Neuronal stem cell (in vitro differentiated cells): ENCODE measurements at regions not wholly inside any gene's neighbourhood (a gene's known extent, or its start where the extent isn't known, plus 50 kb on each side); places are given as distances from the start of the nearest gene placed in this dataset.

ENCODE experiments used
- DNase-seq: peaks from one replicate; pipeline ENCODE4 v3.0.0-alpha.2; 2013; ENCODE audit warnings: low spot score
- H2AFZ ChIP-seq: one replicate; pipeline ENCODE4 v1.6.1; 2013; ENCODE audit warnings: mild to moderate bottlenecking, low read length, inconsistent platforms
- H2AK5ac ChIP-seq: 2 replicates; pipeline ENCODE4 v1.6.1; 2013; ENCODE audit warnings: low read depth, mild to moderate bottlenecking, inconsistent platforms, low read length, moderate library complexity, mixed read lengths
- H2BK120ac ChIP-seq: 2 replicates; pipeline ENCODE4 v1.6.1; 2013; ENCODE audit warnings: low read depth, mild to moderate bottlenecking, inconsistent platforms, low read length, moderate library complexity, mixed read lengths
- H2BK12ac ChIP-seq: one replicate; pipeline ENCODE4 v1.6.1; 2013; ENCODE audit warnings: low read length, inconsistent platforms
- H2BK15ac ChIP-seq: 2 replicates; pipeline ENCODE4 v1.6.1; 2013; ENCODE audit warnings: mild to moderate bottlenecking, low read length, inconsistent platforms, mixed read lengths
- H2BK5ac ChIP-seq: one replicate; pipeline ENCODE4 v1.6.1; 2013; ENCODE audit warnings: inconsistent platforms, mild to moderate bottlenecking, low read length, moderate library complexity
- H3K14ac ChIP-seq: one replicate; pipeline ENCODE4 v1.6.1; 2013; ENCODE audit warnings: low read length, inconsistent platforms
- H3K18ac ChIP-seq: 2 replicates; pipeline ENCODE4 v1.6.1; 2013; ENCODE audit warnings: low read length, inconsistent platforms
- H3K23ac ChIP-seq: 2 replicates; pipeline ENCODE4 v1.6.1; 2013; ENCODE audit warnings: low read depth, mild to moderate bottlenecking, mixed read lengths, low read length, inconsistent platforms; ENCODE audit not compliant: poor library complexity
- H3K27ac ChIP-seq: replicated peaks from 3 replicates; pipeline ENCODE4 v1.5.1; 2013; ENCODE audit warnings: low read length, inconsistent platforms
- H3K27me3 ChIP-seq, 3 experiments: 2 replicates each; pipeline ENCODE4 v1.6.1; 2013; ENCODE audit warnings: low read length in 3 of 3, mild to moderate bottlenecking in 2 of 3, inconsistent platforms in 1 of 3, low read depth in 1 of 3, mixed read lengths in 1 of 3, moderate library complexity in 1 of 3; ENCODE audit not compliant: control insufficient read depth in 3 of 3, insufficient read depth in 3 of 3
- H3K36me3 ChIP-seq, 2 donors: replicated peaks in 1 of 2; 2 replicates each; pipeline ENCODE4 v1.6.1; 2013; ENCODE audit warnings: low read length in 2 of 2; ENCODE audit not compliant: control insufficient read depth in 2 of 2, insufficient read depth in 2 of 2
- H3K4ac ChIP-seq: 2 replicates; pipeline ENCODE4 v1.6.1; 2013; ENCODE audit warnings: inconsistent platforms, mild to moderate bottlenecking, low read length, moderate library complexity
- H3K4me1 ChIP-seq, 2 donors: 1 replicate in 1 of 2; 2 replicates in 1 of 2; pipeline ENCODE4 v1.6.1; 2013; ENCODE audit warnings: low read length in 2 of 2, low read depth in 1 of 2; ENCODE audit not compliant: control insufficient read depth in 2 of 2, insufficient read depth in 1 of 2
- H3K4me2 ChIP-seq: one replicate; pipeline ENCODE4 v1.6.1; 2013; ENCODE audit warnings: mild to moderate bottlenecking, low read length, inconsistent platforms; ENCODE audit not compliant: insufficient read depth, poor library complexity, severe bottlenecking
- H3K4me3 ChIP-seq, 2 donors: 2 replicates each; pipeline ENCODE4 v1.5.1; 2013; ENCODE audit warnings: low read length in 2 of 2, mild to moderate bottlenecking in 2 of 2, inconsistent platforms in 1 of 2, moderate library complexity in 1 of 2
- H3K79me1 ChIP-seq: one replicate; pipeline ENCODE4 v1.6.1; 2013; ENCODE audit warnings: low read depth, mild to moderate bottlenecking, inconsistent platforms, low read length, moderate library complexity
- H3K9ac ChIP-seq: one replicate; pipeline ENCODE4 v1.6.1; 2013; ENCODE audit warnings: mild to moderate bottlenecking, low read depth, low read length, inconsistent platforms; ENCODE audit not compliant: poor library complexity
- H3K9me3 ChIP-seq, 2 donors: replicated peaks in 1 of 2; 2 replicates each; pipeline versions ENCODE3 to v1.6.1; 2013; ENCODE audit warnings: low read length in 2 of 2, mild to moderate bottlenecking in 2 of 2, inconsistent platforms in 1 of 2, low read depth in 1 of 2, mixed read lengths in 1 of 2, moderate library complexity in 1 of 2; ENCODE audit not compliant: control insufficient read depth in 2 of 2, insufficient read depth in 1 of 2
- H4K8ac ChIP-seq: one replicate; pipeline ENCODE4 v1.6.1; 2013; ENCODE audit warnings: low read depth, mild to moderate bottlenecking, inconsistent platforms, low read length, moderate library complexity
- H4K91ac ChIP-seq: one replicate; pipeline ENCODE4 v1.6.1; 2013; ENCODE audit warnings: low read length, low read depth, mild to moderate bottlenecking, inconsistent platforms; ENCODE audit not compliant: poor library complexity
- WGBS, 2 donors: extraction: QIAGEN DNeasy Blood & Tissue Kit; methylation state at CpG; one replicate each; pipeline ENCODE4 v1.1.7; 2013; ENCODE audit warnings: missing lambda C conversion rate in 2 of 2, mixed read lengths in 1 of 2; ENCODE audit not compliant: insufficient read length in 2 of 2, insufficient replicate concordance in 1 of 2; ENCODE audit errors: extremely low coverage in 2 of 2; 5-methylcytosine and 5-hydroxymethylcytosine counted together

- Histone ChIP-seq H3K27ac (no peak overlapping the region), H2BK12ac (no peak overlapping the region), H3K9ac (no peak overlapping the region), H3K27me3 (no peaks in the 10 kb centered on the region), H3K4ac (no peak overlapping the region), H2BK5ac (no peak overlapping the region), H3K4me2 (no peak overlapping the region), H2AFZ (peak overlapping the region; percentile 63), H3K4me3 (no peak overlapping the region), H3K36me3 (no peaks in the 10 kb centered on the region), H2BK15ac (no peak overlapping the region), H4K8ac (no peak overlapping the region), H3K4me1 (no peaks in the 10 kb centered on the region), H3K14ac (no peak overlapping the region), H3K9me3 (peaks cover 0 to 14% of the 10 kb centered on the region in 2 donors), H3K79me1 (no peaks in the 10 kb centered on the region), H3K23ac (no peak overlapping the region), H3K18ac (no peak overlapping the region), H2BK120ac (no peak overlapping the region), H4K91ac (no peak overlapping the region), H2AK5ac (no peak overlapping the region)
- no CpG with 5 or more reads among the region's 7 CpGs for WGBS, 2 donors
- DNase-seq: no peak
Observed at GRCh38 chr1:224490549-224491537, 56.2 kb upstream of the WDR26 start.

- Histone ChIP-seq H2BK120ac (no peak overlapping the region), H2BK5ac (no peak overlapping the region), H3K14ac (no peak overlapping the region), H3K79me1 (no peaks in the 10 kb centered on the region), H3K9ac (no peak overlapping the region), H3K18ac (no peak overlapping the region), H3K9me3 (peaks cover 6 to 19% of the 10 kb centered on the region in 2 donors), H2AK5ac (no peak overlapping the region), H3K23ac (no peak overlapping the region), H4K91ac (no peak overlapping the region), H3K27ac (no peak overlapping the region), H3K36me3 (no peaks in the 10 kb centered on the region), H3K4me1 (no peaks in the 10 kb centered on the region), H2BK12ac (no peak overlapping the region), H4K8ac (no peak overlapping the region), H3K4me3 (no peak overlapping the region), H3K4ac (no peak overlapping the region), H2BK15ac (no peak overlapping the region), H3K27me3 (no peaks in the 10 kb centered on the region), H2AFZ (no peak overlapping the region), H3K4me2 (no peak overlapping the region)
- no peak for DNase-seq
- no CpG with 5 or more reads among the region's 1 CpG for WGBS, 2 donors
Observed at GRCh38 chr1:224492015-224492414, 57.4 kb upstream of the WDR26 start.

- H3K4ac ChIP-seq: no peak overlapping the region
Observed at GRCh38 chr1:224492632-224493031, 58.0 kb upstream of the WDR26 start.

GRCh38 chr1:224493269-224493668 lies 58.7 kb upstream of the WDR26 start:
- Histone ChIP-seq H3K9ac (no peak overlapping the region), H2BK5ac (no peak overlapping the region)

More at GRCh38 chr1:224492632-224493031, 58.0 kb upstream of the WDR26 start:
- no peak overlapping the region for H3K18ac ChIP-seq
- H3K27me3 ChIP-seq: no peaks in the 10 kb centered on the region
- no peaks in the 10 kb centered on the region for H3K4me1 ChIP-seq
- no peak overlapping the region for H2AFZ ChIP-seq
- no peak overlapping the region for H3K23ac ChIP-seq
- no peak for DNase-seq
- H2BK5ac ChIP-seq: no peak overlapping the region
- WGBS, 2 donors: no CpG with 5 or more reads among the region's 2 CpGs
- H3K36me3 ChIP-seq: no peaks in the 10 kb centered on the region
- H3K79me1 ChIP-seq: no peaks in the 10 kb centered on the region
- H4K8ac ChIP-seq: no peak overlapping the region
- H3K27ac ChIP-seq: no peak overlapping the region
- H3K9me3 ChIP-seq: peaks cover 6 to 21% of the 10 kb centered on the region in 2 donors
- H4K91ac ChIP-seq: no peak overlapping the region
- no peak overlapping the region for H3K4me3 ChIP-seq
- H3K14ac ChIP-seq: no peak overlapping the region
- no peak overlapping the region for H3K9ac ChIP-seq
- H3K4me2 ChIP-seq: no peak overlapping the region
- no peak overlapping the region for H2BK12ac ChIP-seq
- no peak overlapping the region for H2BK120ac ChIP-seq
- no peak overlapping the region for H2AK5ac ChIP-seq
- H2BK15ac ChIP-seq: no peak overlapping the region

More at GRCh38 chr1:224493269-224493668, 58.7 kb upstream of the WDR26 start:
- no peak for DNase-seq
- Histone ChIP-seq H3K27me3 (no peaks in the 10 kb centered on the region), H3K23ac (no peak overlapping the region), H3K4me2 (no peak overlapping the region), H3K79me1 (no peaks in the 10 kb centered on the region), H3K27ac (no peak overlapping the region), H2BK15ac (no peak overlapping the region), H4K91ac (no peak overlapping the region), H4K8ac (no peak overlapping the region), H3K4ac (no peak overlapping the region), H3K9me3 (peaks cover 6 to 21% of the 10 kb centered on the region in 2 donors), H3K36me3 (no peaks in the 10 kb centered on the region), H2AK5ac (no peak overlapping the region), H2BK120ac (no peak overlapping the region), H3K4me1 (peaks cover 4 to 5% of the 10 kb centered on the region in 2 donors), H3K18ac (no peak overlapping the region), H3K4me3 (no peak overlapping the region), H2BK12ac (no peak overlapping the region), H2AFZ (no peak overlapping the region), H3K14ac (no peak overlapping the region)
- WGBS, 2 donors: no CpG with 5 or more reads among the region's 4 CpGs
